Esophagus muscularis mucosa (tissue), 4 donors: ENCODE measurements at regions not wholly inside any gene's neighbourhood (a gene's known extent, or its start where the extent isn't known, plus 50 kb on each side); places are given as distances from the start of the nearest gene placed in this dataset.
"Not testable (repeated sequence)": the region's sequence is repeated elsewhere in the genome, so short reads cannot be mapped to it uniquely, and the experiment has no call there.

Source experiments
- DNase-seq: peaks from one replicate; pipeline ENCODE4 v3.0.0-alpha.2; 2017; ENCODE audit errors: extremely low spot score
- H3K27ac ChIP-seq, 4 donors: fragments of 200-600 bp; sonication (generic); replicated peaks in 1 of 4; 1 replicate in 3 of 4; 2 replicates in 1 of 4; pipeline ENCODE4 v1.5.1; 2016 to 2019; ENCODE audit warnings: mild to moderate bottlenecking in 1 of 4
- H3K27me3 ChIP-seq, 4 donors: fragments of 200-600 bp; sonication (generic); one replicate each; pipeline versions ENCODE4 v1.5.1 to v1.6.0; 2016 to 2019
- H3K36me3 ChIP-seq, 4 donors: fragments of 200-600 bp; sonication (generic); one replicate each; pipeline ENCODE4 v1.5.1; 2016 to 2019
- H3K4me1 ChIP-seq, 4 donors: fragments of 200-600 bp; sonication (generic); one replicate each; pipeline ENCODE4 v1.5.1; 2016 to 2019
- H3K4me3 ChIP-seq, 4 donors: fragments of 200-600 bp; sonication (generic); 1 replicate in 2 of 4; 2 replicates in 2 of 4; pipeline ENCODE4 v1.5.1; 2016 to 2019; ENCODE audit warnings: mild to moderate bottlenecking in 4 of 4, moderate library complexity in 1 of 4
- H3K9me3 ChIP-seq, 4 donors: fragments of 200-600 bp; sonication (generic); 1 replicate in 3 of 4; 2 replicates in 1 of 4; pipeline ENCODE4 v1.5.1; 2016 to 2019
- CTCF ChIP-seq, 3 experiments: fragments of 200-600 bp in 2 of 3; fragments of 450-650 bp in 1 of 3; sonication (generic) in 2 of 3; IDR thresholded peaks; one replicate each; pipeline ENCODE4 v1.5.1; 2017 to 2019; ENCODE audit warnings: antibody characterized with exemption in 3 of 3, mild to moderate bottlenecking in 2 of 3, moderate library complexity in 1 of 3
- EP300 ChIP-seq: sonication (generic); formaldehyde crosslinking; IDR thresholded peaks from one replicate; pipeline ENCODE4 v1.6.1; 2017; ENCODE audit warnings: antibody characterized with exemption
- POLR2A ChIP-seq: fragments of 450-650 bp; IDR thresholded peaks from one replicate; pipeline ENCODE4 v1.6.1; 2017; ENCODE audit warnings: antibody characterized with exemption, moderate library complexity, mild to moderate bottlenecking, low read depth
- POLR2AphosphoS5 ChIP-seq, 2 donors: sonication (generic); formaldehyde crosslinking; IDR thresholded peaks; one replicate each; pipeline ENCODE4 v1.6.1; 2017; ENCODE audit warnings: antibody characterized with exemption in 2 of 2
- WGBS: methylation state at CpG from one replicate; pipeline ENCODE4 v1.1.5; 2018; 5-methylcytosine and 5-hydroxymethylcytosine counted together
- intact Hi-C: fragments of 100-400 bp; cut with DNase I; formaldehyde crosslinking; loops from one replicate; pipeline ENCODE4 v1.15.1; 2023

GRCh38 chr13:78129823-78130222 lies 211.2 kb upstream of the EDNRB start:
- no peaks in the 10 kb centered on the region for H3K9me3 ChIP-seq
- intact Hi-C loops = no loop called here

GRCh38 chr13:78129359-78129758 lies 210.7 kb upstream of the EDNRB start:
- TF ChIP-seq CTCF (IDR thresholded peaks at IDR 0.05) (no peak), POLR2A (no peak), EP300 (no peak), POLR2AphosphoS5 (IDR thresholded peaks at IDR 0.05) (no peak)
- H3K4me3 ChIP-seq = no peak overlapping the region
- H3K27me3 ChIP-seq = peaks cover 0 to 4% (median 0%) of the 10 kb centered on the region in 4 donors
- intact Hi-C loops = no loop called here
- no peaks in the 10 kb centered on the region for H3K36me3 ChIP-seq
- no peaks in the 10 kb centered on the region for H3K9me3 ChIP-seq
- no peak overlapping the region for H3K27ac ChIP-seq
- no peak for DNase-seq
- no peaks in the 10 kb centered on the region for H3K4me1 ChIP-seq

More at GRCh38 chr13:78129823-78130222, 211.2 kb upstream of the EDNRB start:
- no peak for TF ChIP-seq POLR2AphosphoS5 (IDR thresholded peaks at IDR 0.05)
- no peak for TF ChIP-seq CTCF (IDR thresholded peaks at IDR 0.05)
- no peak for TF ChIP-seq POLR2A
- TF ChIP-seq EP300 = no peak
- Histone ChIP-seq H3K4me1 (no peaks in the 10 kb centered on the region), H3K27ac (no peak overlapping the region), H3K36me3 (no peaks in the 10 kb centered on the region), H3K27me3 (no peaks in the 10 kb centered on the region), H3K4me3 (no peak overlapping the region)
- no peak for DNase-seq
- WGBS = 59% methylated on average over 2 of the region's 2 CpGs

DNA sequence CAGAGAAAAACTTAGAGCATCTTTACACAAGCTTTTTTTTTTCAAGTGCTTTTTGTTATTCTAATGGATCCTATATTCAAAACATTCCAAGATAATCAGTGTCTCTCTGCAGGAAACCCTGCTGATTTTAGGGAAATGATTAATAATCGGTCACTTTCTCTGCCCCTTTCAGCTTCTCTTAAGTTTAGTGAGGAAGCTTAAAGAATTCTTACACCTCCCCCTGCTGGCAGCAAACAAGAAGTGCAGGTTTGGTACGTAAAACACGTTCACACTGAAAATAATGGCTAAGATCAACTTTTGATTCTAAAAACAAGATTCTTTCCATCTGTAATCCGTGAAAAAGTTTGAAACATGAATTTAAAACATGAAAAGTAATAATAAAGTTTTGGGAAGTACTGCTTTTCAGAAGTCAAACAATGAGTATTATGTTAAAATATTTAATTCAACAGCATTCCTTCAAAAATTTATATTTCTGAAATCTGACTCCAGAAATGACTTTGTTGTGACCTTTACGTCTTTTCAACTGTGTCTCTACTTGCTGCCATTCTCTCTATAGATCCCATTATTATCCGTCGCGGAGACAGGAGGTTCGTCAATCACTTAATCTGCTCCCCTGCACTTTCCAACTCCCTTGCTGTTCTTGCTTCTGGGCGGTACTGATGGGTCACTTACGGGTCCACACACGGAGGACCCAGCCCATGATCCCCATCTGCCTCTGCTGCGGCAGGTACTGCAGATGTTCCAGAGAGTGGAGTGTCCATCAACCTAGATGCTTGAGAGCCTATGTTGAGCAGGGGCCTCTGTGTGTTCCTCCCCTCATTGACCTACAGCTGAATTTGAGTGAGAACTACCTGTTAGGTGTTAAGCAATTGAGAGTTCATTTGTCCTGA lies 203.1 kb upstream of the EDNRB start:
- Histone ChIP-seq H3K4me1 (peaks cover 0 to 9% (median 2%) of the 10 kb centered on the region in 4 donors), H3K4me3 (no peak overlapping the region), H3K27ac (no peak overlapping the region), H3K9me3 (no peaks in the 10 kb centered on the region), H3K36me3 (no peaks in the 10 kb centered on the region), H3K27me3 (peaks cover 0 to 11% (median 0%) of the 10 kb centered on the region in 4 donors)
- no peak for DNase-seq
- intact Hi-C loops = loop anchor here (1.0 kb wide), 1 partner anchor 341 kb away; no protein-coding TSS in a partner anchor
- WGBS = 46% methylated on average over 13 of the region's 13 CpGs
- TF ChIP-seq CTCF (IDR thresholded peaks at IDR 0.05) (peak; percentile 79 to 89 (median 85)), POLR2AphosphoS5 (IDR thresholded peaks at IDR 0.05) (no peak)

GRCh38 chr13:78121001-78121400 lies 202.4 kb upstream of the EDNRB start:
- DNase-seq = no peak
- Histone ChIP-seq H3K9me3 (no peaks in the 10 kb centered on the region), H3K4me1 (peaks cover 0 to 9% (median 2%) of the 10 kb centered on the region in 4 donors), H3K27me3 (peaks cover 0 to 11% (median 0%) of the 10 kb centered on the region in 4 donors), H3K36me3 (no peaks in the 10 kb centered on the region), H3K4me3 (no peak overlapping the region), H3K27ac (no peak overlapping the region)
- intact Hi-C loops = loop anchor here (1.0 kb wide), 1 partner anchor 341 kb away; no protein-coding TSS in a partner anchor
- 40% methylated on average over 3 of the region's 3 CpGs for WGBS
- TF ChIP-seq CTCF (IDR thresholded peaks at IDR 0.05) (no peak), POLR2AphosphoS5 (IDR thresholded peaks at IDR 0.05) (no peak), POLR2A (no peak), EP300 (no peak)

GRCh38 chr13:78120144-78120543 lies 201.5 kb upstream of the EDNRB start:
- DNase-seq, H3K9me3 ChIP-seq, intact Hi-C loops, H3K36me3 ChIP-seq, H3K27ac ChIP-seq, H3K4me1 ChIP-seq, H3K4me3 ChIP-seq: not testable (repeated sequence)
- H3K27me3 ChIP-seq = peaks cover 0 to 11% (median 0%) of the 10 kb centered on the region in 4 donors
- 33% methylated on average over 1 of the region's 1 CpG for WGBS

GRCh38 chr13:78117070-78117469 lies 198.4 kb upstream of the EDNRB start:
- DNase-seq, H3K36me3 ChIP-seq, H3K27ac ChIP-seq, H3K4me3 ChIP-seq, H3K27me3 ChIP-seq, H3K9me3 ChIP-seq, intact Hi-C loops, H3K4me1 ChIP-seq: not testable (repeated sequence)
- WGBS = 100% methylated on average over 2 of the region's 2 CpGs
